ENCODE measurements at regions not wholly inside any gene's neighbourhood (a gene's known extent, or its start where the extent isn't known, plus 50 kb on each side); places are given as distances from the start of the nearest gene placed in this dataset.

GRCh38 chr7:91557789-91558404 is 293.7 kb downstream of the FZD1 start:
- POLR2A ChIA-PET = no interaction called here

GRCh38 chr7:91559947-91560346 is 295.7 kb downstream of the FZD1 start:
- POLR2A ChIA-PET = no interaction called here
- H3K9me3 ChIP-seq (ENCODE audit: control insufficient read depth, insufficient read depth, low read length) = no peaks in the 10 kb centered on the region
- H3K4me3 ChIP-seq (ENCODE audit: low read depth, low read length) = no peak overlapping the region
- CTCF ChIA-PET = no interaction called here
- peaks cover 4% of the 10 kb centered on the region for H3K27me3 ChIP-seq (ENCODE audit: control insufficient read depth, insufficient read depth, low read length)
- no peak for TF ChIP-seq CTCF (IDR thresholded peaks at IDR 0.05; ENCODE audit: low read depth, low read length)
- no peak overlapping the region for H3K27ac ChIP-seq (ENCODE audit: low read depth, low read length)
- no peak for DNase-seq (ENCODE audit: low read depth, low spot score)

More at GRCh38 chr7:91557789-91558404, 293.7 kb downstream of the FZD1 start:
- TF ChIP-seq CTCF (IDR thresholded peaks at IDR 0.05; ENCODE audit: low read depth, low read length) = no peak
- Histone ChIP-seq H3K27ac (ENCODE audit: low read depth, low read length) (no peak overlapping the region), H3K27me3 (ENCODE audit: control insufficient read depth, insufficient read depth, low read length) (no peaks in the 10 kb centered on the region), H3K4me3 (ENCODE audit: low read depth, low read length) (no peak overlapping the region), H3K9me3 (ENCODE audit: control insufficient read depth, insufficient read depth, low read length) (no peaks in the 10 kb centered on the region)
- CTCF ChIA-PET = no interaction called here
- DNase-seq (ENCODE audit: low read depth, low spot score) = no peak

- ChIA-PET POLR2A (no interaction called here), CTCF (no interaction called here)
- Histone ChIP-seq H3K27ac (ENCODE audit: low read depth, low read length) (no peak overlapping the region), H3K9me3 (ENCODE audit: control insufficient read depth, insufficient read depth, low read length) (no peaks in the 10 kb centered on the region), H3K27me3 (ENCODE audit: control insufficient read depth, insufficient read depth, low read length) (peaks cover 9% of the 10 kb centered on the region), H3K4me3 (ENCODE audit: low read depth, low read length) (no peak overlapping the region)
- no peak for DNase-seq (ENCODE audit: low read depth, low spot score)
- no peak for TF ChIP-seq CTCF (IDR thresholded peaks at IDR 0.05; ENCODE audit: low read depth, low read length)
Measured at GRCh38 chr7:91564101-91564500, 299.9 kb downstream of the FZD1 start.

- no peak for TF ChIP-seq CTCF (IDR thresholded peaks at IDR 0.05; ENCODE audit: low read depth, low read length)
- CTCF ChIA-PET = interaction anchor here (1.2 kb wide), 1 partner anchor 474 kb away, joined by 4 read pairs; no protein-coding TSS in a partner anchor
Measured at GRCh38 chr7:91564541-91564940, 300.3 kb downstream of the FZD1 start.

GRCh38 chr7:91565499-91566401 is 301.5 kb downstream of the FZD1 start:
- DNase-seq (ENCODE audit: low read depth, low spot score) = no peak

More at GRCh38 chr7:91564541-91564940, 300.3 kb downstream of the FZD1 start:
- Histone ChIP-seq H3K9me3 (ENCODE audit: control insufficient read depth, insufficient read depth, low read length) (no peaks in the 10 kb centered on the region), H3K4me3 (ENCODE audit: low read depth, low read length) (no peak overlapping the region), H3K27ac (ENCODE audit: low read depth, low read length) (no peak overlapping the region), H3K27me3 (ENCODE audit: control insufficient read depth, insufficient read depth, low read length) (peaks cover 9% of the 10 kb centered on the region)
- POLR2A ChIA-PET = no interaction called here
- DNase-seq (ENCODE audit: low read depth, low spot score) = no peak

More at GRCh38 chr7:91565499-91566401, 301.5 kb downstream of the FZD1 start:
- Histone ChIP-seq H3K9me3 (ENCODE audit: control insufficient read depth, insufficient read depth, low read length) (no peaks in the 10 kb centered on the region), H3K27ac (ENCODE audit: low read depth, low read length) (no peak overlapping the region), H3K4me3 (ENCODE audit: low read depth, low read length) (no peak overlapping the region), H3K27me3 (ENCODE audit: control insufficient read depth, insufficient read depth, low read length) (peaks cover 9% of the 10 kb centered on the region)
- ChIA-PET CTCF (interaction anchor here (1.2 kb wide), 1 partner anchor 476 kb away, joined by 4 read pairs; no protein-coding TSS in a partner anchor), POLR2A (no interaction called here)
- TF ChIP-seq CTCF (IDR thresholded peaks at IDR 0.05; ENCODE audit: low read depth, low read length) = no peak

Data from AG04450 (cell line).